Right forelimb (tissue), 1 donor: ENCODE measurements at regions not wholly inside any gene's neighbourhood (a gene's known extent, or its start where the extent isn't known, plus 50 kb on each side); places are given as distances from the start of the nearest gene placed in this dataset.
"Not testable (repeated sequence)": the region's sequence is repeated elsewhere in the genome, so short reads cannot be mapped to it uniquely, and the experiment has no call there.

Experiments
- DNase-seq: peaks from one replicate; pipeline ENCODE4 v3.0.0-alpha.2; 2018

GRCh38 chr13:61878565-61878964 is 462.9 kb upstream of the PCDH20 start:
- not testable (repeated sequence) for DNase-seq

DNA sequence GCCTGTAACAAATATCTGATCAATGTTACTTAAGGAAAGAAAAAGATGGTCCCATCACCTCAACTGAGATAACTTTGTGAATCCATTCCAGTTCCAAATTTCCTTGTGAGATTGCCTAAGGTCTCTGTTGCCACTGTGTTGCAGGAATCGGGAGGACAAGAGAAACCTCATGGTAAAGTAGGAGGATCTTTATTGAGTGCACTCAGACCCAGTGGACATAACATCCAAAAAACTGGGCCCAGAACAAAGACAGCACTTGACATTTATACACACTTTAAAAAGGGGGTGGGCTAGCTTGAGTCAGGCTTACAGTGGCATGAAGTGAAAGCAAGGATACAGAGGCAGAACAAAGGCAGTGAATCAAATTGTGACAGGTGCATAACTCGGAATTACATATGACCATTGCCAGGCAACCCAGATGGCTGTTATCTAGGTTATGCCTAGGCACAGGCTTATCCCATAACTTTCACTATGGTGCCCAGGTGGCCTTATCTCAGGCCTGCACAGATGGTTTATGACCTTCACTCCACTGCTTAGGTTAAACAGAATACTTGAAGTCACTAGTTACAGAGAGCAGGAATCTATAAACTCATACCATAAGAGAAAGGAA is 459.4 kb upstream of the PCDH20 start:
- no peak for DNase-seq

DNA sequence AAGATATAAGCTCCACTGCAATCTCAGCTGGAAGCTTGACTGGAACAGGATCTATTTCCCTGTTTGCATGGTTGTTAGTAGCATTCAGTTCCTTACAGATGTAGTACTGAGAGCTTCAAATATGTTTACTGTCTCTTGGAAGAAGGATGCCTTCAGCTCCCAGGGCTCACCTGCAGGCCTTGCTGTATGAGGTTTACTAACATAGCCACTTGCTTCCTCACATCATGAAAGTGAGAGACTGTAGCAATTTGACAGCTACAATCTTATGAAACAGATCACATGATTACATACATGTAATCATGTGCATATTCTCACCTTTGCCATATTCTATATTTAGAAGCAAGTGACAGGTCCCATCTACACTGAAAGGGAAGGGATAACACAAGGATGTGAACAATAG is 458.1 kb upstream of the PCDH20 start:
- no peak for DNase-seq

DNA sequence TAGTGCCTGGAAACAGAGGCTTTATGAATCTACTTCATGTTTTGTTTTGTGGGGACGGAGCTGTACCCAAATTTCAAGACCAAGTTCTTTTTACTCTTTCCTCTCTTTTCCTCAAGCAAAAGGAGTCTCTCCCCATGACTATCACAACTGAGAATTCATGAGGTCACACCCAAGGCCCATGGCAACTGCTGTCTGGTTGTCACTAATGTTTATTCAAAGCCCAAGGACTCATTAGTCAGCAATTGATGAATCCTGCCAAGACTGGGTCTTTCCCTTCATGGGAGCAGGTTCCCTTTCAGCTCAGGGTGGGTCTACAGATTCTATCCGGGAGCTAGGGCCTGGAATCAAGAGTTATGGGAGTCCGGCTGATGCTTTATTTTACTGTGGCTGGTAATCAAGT is 441.5 kb upstream of the PCDH20 start:
- no peak for DNase-seq

DNA sequence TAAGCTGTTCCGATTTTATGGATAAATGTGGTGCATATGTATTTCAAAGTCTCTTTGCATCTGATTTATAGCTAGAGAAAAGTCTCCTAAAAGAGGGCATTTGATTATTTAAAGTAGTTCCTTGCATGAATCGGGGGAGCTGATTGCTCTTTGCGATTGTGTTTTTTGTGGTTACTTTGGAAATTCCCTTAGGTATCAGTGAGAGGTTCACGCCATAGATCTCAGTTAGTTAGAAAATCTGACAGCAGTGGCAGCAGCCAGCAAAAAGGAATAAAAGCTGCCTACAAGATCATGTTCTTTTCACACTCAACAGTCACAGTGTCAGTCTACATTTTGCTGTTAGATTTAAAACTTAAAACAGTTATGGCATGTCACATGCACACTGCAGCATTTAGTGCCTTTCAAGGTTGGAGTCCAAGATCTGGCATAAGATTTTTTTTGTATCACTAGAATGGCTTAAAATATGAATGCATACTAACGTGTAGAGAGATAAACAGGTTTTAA is 436.5 kb upstream of the PCDH20 start:
- no peak for DNase-seq

- DNase-seq: no peak
Measured at GRCh38 chr13:61850794-61851193, 435.1 kb upstream of the PCDH20 start.

GRCh38 chr13:61838568-61838967 is 422.9 kb upstream of the PCDH20 start:
- DNase-seq: no peak

DNA sequence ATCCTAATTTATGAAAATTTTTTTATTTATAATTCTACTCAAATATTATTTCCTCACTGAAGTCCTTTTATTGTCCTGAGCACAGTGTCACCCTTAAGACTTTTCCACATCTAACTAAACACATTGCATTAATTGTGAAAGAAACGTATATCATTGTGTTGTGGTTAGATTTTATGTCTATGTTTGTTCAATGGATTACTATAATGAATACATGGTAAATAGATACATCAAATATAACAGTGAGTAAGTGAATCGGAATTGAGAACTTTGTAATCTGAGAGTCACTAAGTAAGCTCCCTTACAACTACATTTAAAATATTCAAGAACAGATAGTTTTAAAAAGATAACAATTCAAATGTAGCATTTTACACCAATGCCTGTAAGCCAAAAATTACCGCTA is 417.6 kb upstream of the PCDH20 start:
- no peak for DNase-seq

DNA sequence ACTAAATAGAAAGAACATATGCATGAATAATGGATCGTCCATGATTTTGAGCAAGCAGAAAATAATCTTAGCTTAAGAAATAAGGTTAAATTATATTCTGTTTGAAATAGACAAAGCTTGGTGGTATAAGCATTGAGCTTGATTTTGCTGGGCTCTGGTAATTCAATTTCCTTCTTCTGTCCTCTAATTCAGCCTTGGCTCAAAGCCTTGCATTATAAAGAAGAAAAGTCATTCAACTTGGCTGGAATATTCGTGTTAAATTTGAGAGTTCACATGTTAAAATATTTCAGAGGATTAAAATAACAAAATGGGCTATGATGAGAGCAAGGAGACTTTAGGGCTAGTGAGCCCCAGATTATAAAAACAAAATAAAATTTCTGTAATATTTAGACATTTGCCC is 415.4 kb upstream of the PCDH20 start:
- no peak for DNase-seq

GRCh38 chr13:61830475-61830874 is 414.8 kb upstream of the PCDH20 start:
- DNase-seq: no peak

DNA sequence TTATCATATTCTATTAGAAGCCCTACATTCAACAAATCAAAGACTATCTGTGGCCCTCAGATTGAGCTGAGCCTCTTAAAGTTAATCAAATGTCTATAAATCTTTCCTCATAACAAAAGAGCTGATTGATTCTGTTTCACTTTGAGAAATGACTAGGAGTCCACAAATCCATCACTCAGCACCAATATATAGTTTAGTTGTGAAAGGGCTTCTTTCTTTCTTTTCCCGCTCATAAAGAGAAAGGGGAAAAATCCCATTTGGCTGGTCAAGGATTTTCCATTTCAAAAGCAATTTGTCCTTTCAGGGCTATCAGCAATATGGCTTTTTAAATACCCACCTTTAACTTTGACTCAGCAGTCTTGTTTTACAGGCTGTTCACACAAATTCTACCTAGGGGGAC is 408.5 kb upstream of the PCDH20 start:
- no peak for DNase-seq

DNA sequence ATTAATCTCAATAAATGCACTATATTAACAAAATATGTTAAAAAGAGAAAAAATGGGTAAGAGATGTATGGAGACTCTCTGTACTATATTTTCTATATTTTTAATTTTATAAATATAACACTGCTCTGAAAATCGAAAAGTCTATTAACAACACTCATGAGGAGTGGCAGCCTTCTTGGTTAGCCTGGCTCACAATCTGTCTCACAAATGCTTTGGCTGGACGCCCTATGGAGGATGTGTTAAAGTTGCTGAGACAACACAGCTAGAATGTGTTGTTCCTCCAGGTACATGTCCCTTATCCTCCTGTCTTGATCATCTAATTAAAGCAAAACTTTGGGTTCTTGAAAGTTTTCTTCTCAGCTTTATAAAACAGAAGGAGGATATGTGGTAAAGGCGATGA is 396.6 kb upstream of the PCDH20 start:
- no peak for DNase-seq

DNA sequence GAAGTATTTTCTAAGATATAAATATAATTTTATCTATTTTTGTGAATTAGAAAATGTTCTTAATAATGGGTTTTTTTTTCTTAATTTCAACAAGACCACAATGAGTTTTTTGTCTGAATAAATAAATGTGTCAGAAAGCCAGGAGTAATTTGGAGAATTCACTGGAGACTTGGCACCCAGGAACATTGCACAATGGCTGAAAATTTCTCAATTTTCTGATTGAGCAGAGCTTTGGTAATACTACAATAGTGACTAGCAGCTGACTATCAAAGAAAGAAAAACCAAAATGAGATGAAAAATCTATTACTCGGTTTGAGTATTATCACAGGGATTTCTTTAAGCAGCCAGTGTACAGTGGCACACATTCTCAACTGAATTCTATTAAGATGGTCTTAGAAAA is 394.4 kb upstream of the PCDH20 start:
- no peak for DNase-seq

DNA sequence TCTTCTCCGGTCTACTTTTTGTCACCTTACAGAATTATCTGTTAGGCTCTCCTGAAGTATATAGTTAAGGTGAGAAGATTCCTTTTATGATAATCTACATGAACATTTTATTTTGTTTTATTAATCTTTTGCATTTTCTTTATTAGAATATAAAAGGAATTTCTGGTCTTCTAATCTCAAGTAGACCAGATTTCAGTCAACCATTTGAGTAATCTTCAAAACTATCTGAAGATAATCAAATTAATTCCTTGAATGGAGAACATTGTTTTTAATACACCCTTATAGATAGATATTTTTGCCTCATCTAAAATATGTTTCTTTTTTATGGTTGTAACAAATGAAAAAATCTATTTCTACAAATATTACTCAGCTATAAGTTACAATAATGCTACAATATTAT is 381.7 kb upstream of the PCDH20 start:
- no peak for DNase-seq

- DNase-seq: no peak
Measured at GRCh38 chr13:61795580-61795979, 379.9 kb upstream of the PCDH20 start.

DNA sequence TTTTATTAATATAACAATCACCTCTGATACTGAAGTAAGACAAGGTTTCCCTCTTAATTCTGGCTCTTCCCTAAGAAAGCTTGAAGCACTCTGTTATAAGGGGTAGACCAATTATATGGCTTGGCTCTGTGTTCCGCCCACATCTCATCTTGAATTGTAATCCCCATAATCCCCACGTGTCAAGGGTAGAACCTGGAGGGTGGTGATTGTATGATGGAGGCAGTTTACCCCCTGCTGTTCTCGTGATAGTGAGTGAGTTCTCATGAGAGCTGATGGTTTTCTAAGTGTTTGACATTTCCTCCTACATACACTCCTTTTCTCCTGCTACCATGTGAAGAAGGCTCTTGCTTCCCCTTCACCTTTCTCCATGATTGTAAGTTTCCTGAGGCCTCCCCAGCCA is 363.8 kb upstream of the PCDH20 start:
- DNase-seq: no peak

- no peak for DNase-seq
Measured at GRCh38 chr13:61778531-61778930, 362.9 kb upstream of the PCDH20 start.

DNA sequence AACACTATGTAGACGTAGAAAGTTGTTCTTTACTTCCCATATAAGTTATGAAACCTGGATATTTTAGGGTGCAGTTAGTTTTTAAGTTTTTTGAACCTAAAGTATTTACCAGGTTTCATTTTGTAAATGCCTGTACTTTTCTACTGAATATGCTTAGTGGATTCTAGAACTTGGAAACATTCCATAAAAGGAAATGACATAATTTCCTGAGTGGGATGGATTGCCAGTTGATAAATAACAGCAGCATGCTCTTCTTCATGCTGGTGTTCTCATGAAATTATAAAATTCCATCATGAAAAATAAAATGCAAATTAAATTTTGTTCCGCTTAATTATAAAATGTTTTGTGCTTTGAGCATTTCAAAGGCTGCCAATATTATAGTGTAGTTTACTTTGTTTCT is 362.2 kb upstream of the PCDH20 start:
- DNase-seq: no peak

GRCh38 chr13:61777271-61777670 is 361.6 kb upstream of the PCDH20 start:
- DNase-seq: no peak

DNA sequence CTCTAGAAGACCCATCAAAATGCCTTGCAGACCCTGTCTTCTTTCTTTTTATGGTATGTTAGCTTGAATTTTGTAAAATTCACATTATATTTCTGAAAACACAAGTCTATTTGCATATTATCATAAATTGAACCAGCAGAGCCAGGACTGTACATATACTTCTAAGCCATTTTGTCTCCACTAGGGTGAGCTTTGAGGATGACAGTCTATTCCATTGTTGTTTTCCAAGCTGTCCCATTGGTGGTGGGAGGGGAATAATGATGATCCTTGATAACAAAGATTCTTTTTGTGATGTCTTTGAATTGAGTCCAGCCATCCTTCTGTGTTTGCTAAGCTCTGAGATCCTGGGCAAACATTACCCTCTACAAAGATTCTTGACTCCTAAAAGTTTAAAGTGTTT is 359.3 kb upstream of the PCDH20 start:
- no peak for DNase-seq

DNA sequence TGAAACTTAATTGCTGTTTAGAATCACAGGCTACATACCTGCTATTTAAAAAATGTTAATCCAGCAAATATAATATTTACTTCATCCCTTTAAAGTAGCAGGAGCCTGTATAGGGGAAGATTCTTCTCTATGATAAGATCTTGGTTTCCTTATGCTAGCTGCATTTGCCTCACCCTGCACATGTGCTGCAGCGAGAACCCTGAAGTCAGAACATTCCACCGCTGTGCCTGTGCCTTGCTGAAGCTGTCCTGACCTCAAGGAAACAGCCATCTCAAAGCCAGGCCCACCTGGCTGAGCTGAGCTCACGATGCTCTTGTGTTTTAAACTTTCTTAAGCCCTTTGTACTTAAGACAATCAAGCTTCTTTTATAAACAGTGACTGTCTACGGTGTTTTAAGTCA is 355.0 kb upstream of the PCDH20 start:
- no peak for DNase-seq

DNA sequence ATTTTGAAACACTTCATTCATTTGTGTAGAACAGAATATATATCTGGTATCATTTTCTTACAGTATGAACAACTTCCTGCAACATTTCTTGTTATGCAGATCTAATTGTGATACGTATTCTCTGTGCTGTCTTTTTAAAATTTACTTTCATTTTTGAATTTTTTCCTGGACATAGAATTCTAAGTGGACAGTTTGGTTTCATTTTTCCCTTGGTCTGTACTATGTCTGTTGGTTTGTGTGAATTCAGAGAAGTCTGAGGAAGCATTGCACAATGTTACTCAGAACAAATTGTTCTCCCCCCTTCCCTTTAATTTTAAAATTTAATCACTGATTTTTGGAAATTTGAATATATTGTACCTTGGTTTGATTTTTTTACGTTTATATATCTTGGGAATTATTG is 352.5 kb upstream of the PCDH20 start:
- DNase-seq: no peak

GRCh38 chr13:61766667-61767058 is 351.0 kb upstream of the PCDH20 start:
- no peak for DNase-seq

- no peak for DNase-seq
Measured at GRCh38 chr13:61765940-61766666, 350.5 kb upstream of the PCDH20 start.

- no peak for DNase-seq
Measured at GRCh38 chr13:61765181-61765742, 349.6 kb upstream of the PCDH20 start.
